GM12878 (cell line): ENCODE measurements at regions not wholly inside any gene's neighbourhood (a gene's known extent, or its start where the extent isn't known, plus 50 kb on each side); places are given as distances from the start of the nearest gene placed in this dataset.

Source experiments
- POLR2AphosphoS2 ChIP-seq: IDR thresholded peaks from 2 replicates; pipeline ENCODE4 v1.6.1; 2011; ENCODE audit warnings: low read depth, mild to moderate bottlenecking, low read length, improper control_type of control experiment, moderate library complexity
- TF ChIP-seq, protein P1 (sequence below), 3 experiments: IDR thresholded peaks in 2 of 3; conservative IDR thresholded peaks in 1 of 3; 2 replicates each; pipeline ENCODE4 v1.5.1; 2011; ENCODE audit warnings: low read depth in 3 of 3, low read length in 3 of 3, mild to moderate bottlenecking in 3 of 3, control low read depth in 2 of 3, moderate library complexity in 2 of 3, inconsistent platforms in 1 of 3, mixed read lengths in 1 of 3; ENCODE audit not compliant: control insufficient read depth in 2 of 3, insufficient read depth in 1 of 3; ENCODE audit errors: extremely low read depth in 1 of 3
- TF ChIP-seq, protein P2 (sequence below): IDR thresholded peaks from 2 replicates; pipeline ENCODE4 v1.6.1; 2012; ENCODE audit warnings: low read length, inconsistent platforms

DNA sequence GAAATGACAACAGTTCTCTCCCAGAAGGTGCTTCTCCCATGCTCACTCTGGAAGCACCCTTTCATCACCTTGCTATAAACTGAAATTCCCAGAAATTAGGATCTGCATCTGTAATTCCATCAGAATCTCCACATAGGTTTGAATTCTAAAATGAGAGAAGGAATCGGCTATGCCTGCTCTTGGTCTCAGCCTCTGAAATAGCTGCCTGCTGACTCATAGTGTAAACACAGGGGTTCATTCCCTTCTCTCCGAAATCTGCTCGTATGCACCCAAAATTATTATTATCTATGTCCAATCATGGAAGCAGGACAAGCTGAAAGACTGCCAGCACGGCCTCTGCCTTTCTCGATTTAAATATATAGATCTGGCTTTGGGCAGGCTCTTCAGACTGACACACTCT, 74.6 kb upstream of the TAB2 start:
- TF ChIP-seq, protein P1, sequence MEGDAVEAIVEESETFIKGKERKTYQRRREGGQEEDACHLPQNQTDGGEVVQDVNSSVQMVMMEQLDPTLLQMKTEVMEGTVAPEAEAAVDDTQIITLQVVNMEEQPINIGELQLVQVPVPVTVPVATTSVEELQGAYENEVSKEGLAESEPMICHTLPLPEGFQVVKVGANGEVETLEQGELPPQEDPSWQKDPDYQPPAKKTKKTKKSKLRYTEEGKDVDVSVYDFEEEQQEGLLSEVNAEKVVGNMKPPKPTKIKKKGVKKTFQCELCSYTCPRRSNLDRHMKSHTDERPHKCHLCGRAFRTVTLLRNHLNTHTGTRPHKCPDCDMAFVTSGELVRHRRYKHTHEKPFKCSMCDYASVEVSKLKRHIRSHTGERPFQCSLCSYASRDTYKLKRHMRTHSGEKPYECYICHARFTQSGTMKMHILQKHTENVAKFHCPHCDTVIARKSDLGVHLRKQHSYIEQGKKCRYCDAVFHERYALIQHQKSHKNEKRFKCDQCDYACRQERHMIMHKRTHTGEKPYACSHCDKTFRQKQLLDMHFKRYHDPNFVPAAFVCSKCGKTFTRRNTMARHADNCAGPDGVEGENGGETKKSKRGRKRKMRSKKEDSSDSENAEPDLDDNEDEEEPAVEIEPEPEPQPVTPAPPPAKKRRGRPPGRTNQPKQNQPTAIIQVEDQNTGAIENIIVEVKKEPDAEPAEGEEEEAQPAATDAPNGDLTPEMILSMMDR (IDR thresholded peaks at IDR 0.05 in 2 of 3, conservative IDR thresholded peaks at IDR 0.05 in 1 of 3; ENCODE audit: control insufficient read depth in 2 of 3, extremely low read depth in 1 of 3, insufficient read depth in 1 of 3, low read depth in 3 of 3, low read length in 3 of 3): no peak
- no peak for TF ChIP-seq POLR2AphosphoS2
- TF ChIP-seq, protein P2, sequence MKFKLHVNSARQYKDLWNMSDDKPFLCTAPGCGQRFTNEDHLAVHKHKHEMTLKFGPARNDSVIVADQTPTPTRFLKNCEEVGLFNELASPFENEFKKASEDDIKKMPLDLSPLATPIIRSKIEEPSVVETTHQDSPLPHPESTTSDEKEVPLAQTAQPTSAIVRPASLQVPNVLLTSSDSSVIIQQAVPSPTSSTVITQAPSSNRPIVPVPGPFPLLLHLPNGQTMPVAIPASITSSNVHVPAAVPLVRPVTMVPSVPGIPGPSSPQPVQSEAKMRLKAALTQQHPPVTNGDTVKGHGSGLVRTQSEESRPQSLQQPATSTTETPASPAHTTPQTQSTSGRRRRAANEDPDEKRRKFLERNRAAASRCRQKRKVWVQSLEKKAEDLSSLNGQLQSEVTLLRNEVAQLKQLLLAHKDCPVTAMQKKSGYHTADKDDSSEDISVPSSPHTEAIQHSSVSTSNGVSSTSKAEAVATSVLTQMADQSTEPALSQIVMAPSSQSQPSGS: no peak
